Fibroblast of pulmonary artery (primary cell): ENCODE measurements at regions not wholly inside any gene's neighbourhood (a gene's known extent, or its start where the extent isn't known, plus 50 kb on each side); places are given as distances from the start of the nearest gene placed in this dataset.
"Not testable (repeated sequence)": the region's sequence is repeated elsewhere in the genome, so short reads cannot be mapped to it uniquely, and the experiment has no call there.

ENCODE experiments used
- DNase-seq: peaks from one replicate; pipeline ENCODE4 v3.0.0-alpha.2; 2010; ENCODE audit warnings: low read depth
- H3K4me3 ChIP-seq: replicated peaks from 2 replicates; pipeline ENCODE4 v1.5.1; 2011; ENCODE audit warnings: low read depth, mild to moderate bottlenecking, control low read depth, low read length, moderate library complexity
- CTCF ChIP-seq: IDR thresholded peaks from 2 replicates; pipeline ENCODE4 v1.5.1; 2011; ENCODE audit warnings: mild to moderate bottlenecking, control low read depth, low read length, inconsistent platforms; ENCODE audit errors: missing control alignments

DNA sequence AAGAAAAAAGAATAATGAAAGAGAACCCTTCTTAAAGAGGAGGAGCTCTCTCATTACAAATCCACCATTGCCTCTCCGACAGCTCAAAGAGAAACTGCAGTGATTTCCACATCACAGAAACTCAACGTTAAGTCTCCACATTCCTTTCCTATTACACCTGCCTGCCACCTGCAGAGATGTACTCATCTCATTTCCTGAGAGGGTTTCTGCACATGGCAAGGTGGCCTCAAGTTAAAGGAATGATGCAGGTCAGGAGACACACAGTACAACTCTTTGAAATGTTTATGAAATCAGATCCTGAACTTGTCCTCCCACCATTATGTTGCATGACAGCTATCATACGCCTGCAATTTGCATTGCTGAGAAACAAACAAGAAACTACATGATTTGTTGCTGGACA is 458.4 kb upstream of the ADAMTS9 start:
- no peak for TF ChIP-seq CTCF
- DNase-seq: no peak
- no peak overlapping the region for H3K4me3 ChIP-seq

DNA sequence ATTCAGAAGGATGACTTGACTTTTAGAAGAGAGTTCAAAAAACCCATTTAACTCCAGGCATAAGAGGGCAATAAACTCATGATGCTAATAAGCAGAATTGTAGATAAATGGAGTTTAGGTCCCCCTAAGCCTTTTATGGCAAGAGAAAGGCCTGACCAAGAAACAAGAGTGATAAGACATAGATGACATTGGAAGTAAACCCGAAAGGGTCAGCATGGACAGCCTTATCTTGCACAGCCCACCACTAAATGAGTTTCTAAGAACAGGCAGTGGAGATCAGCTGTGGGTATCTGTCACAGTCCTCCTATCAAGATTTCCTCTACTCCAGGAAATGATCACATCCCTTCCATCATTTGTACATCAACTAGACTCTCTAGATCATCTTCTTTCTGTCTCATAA is 457.9 kb upstream of the ADAMTS9 start:
- no peak overlapping the region for H3K4me3 ChIP-seq
- TF ChIP-seq CTCF: no peak
- DNase-seq: no peak

DNA sequence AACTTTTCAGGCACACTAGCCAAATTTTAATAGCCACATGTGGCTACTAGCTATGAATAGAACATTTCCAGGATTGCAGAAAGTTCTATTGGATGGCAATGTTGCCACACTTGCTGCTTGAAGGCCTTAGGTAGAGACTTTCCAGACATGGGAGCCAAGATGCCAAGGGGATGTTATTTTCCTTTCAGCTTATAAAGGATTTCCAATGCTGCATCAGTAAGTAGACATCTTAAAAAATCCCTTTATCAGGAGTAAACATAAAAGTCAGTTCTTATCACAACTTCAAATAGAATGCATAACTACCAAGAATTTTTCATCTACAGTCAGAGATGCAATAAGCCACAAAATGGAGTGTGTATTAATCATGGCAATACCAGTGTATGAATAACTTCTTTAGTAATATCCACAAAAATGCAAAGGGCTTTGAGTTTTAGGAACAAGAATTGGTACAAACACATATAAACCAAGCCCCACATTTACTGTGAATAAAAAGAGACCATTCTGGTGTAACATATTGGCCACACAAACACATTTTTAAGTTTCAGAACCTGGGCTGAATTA is 457.1 kb upstream of the ADAMTS9 start:
- H3K4me3 ChIP-seq: no peak overlapping the region
- DNase-seq: no peak
- no peak for TF ChIP-seq CTCF

GRCh38 chr3:65142456-65142855 is 454.7 kb upstream of the ADAMTS9 start:
- no peak for DNase-seq
- TF ChIP-seq CTCF: no peak
- H3K4me3 ChIP-seq: no peak overlapping the region

- no peak for DNase-seq
- H3K4me3 ChIP-seq: no peak overlapping the region
- TF ChIP-seq CTCF: no peak
Observed at GRCh38 chr3:65138556-65138955, 450.8 kb upstream of the ADAMTS9 start.

GRCh38 chr3:65133752-65134151 is 446.0 kb upstream of the ADAMTS9 start:
- H3K4me3 ChIP-seq: not testable (repeated sequence)
- peak; percentile 42 for DNase-seq

DNA sequence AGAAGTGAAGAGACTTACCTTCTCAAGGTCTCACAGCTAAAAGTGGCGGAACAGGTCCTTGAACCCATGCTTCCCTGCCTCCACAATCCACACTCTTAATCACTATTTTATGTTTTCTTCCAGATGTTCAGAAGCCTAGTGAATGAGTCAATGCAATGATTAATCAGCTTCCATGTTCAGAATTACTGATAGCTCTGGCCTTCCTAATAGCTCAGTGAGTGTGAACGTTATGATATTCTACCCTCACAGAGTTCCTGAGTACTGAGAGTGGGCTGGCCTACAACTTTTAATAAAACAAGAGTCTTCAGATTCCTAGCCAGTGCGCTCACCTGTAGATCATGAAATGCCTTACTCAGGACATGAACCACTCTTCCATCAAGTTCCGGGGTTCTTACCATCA is 443.0 kb upstream of the ADAMTS9 start:
- TF ChIP-seq CTCF: no peak
- no peak for DNase-seq
- no peak overlapping the region for H3K4me3 ChIP-seq
